ENCODE measurements at regions not wholly inside any gene's neighbourhood (a gene's known extent, or its start where the extent isn't known, plus 50 kb on each side); places are given as distances from the start of the nearest gene placed in this dataset.
"Not testable (repeated sequence)": the region's sequence is repeated elsewhere in the genome, so short reads cannot be mapped to it uniquely, and the experiment has no call there.

GRCh38 chr7:25714013-25714412 lies 438.0 kb upstream of the NFE2L3 start:
- H3K27ac ChIP-seq, result no peak overlapping the region

GRCh38 chr7:25716421-25716820 lies 435.6 kb upstream of the NFE2L3 start:
- Histone ChIP-seq H3K4me3 (no peak overlapping the region), H3K27ac (no peak overlapping the region)

More at GRCh38 chr7:25714013-25714412, 438.0 kb upstream of the NFE2L3 start:
- no peak overlapping the region for H3K4me3 ChIP-seq

- no peak overlapping the region for H3K27ac ChIP-seq
- no peak overlapping the region for H3K4me3 ChIP-seq
Measured at GRCh38 chr7:25718596-25718995, 433.4 kb upstream of the NFE2L3 start.

GRCh38 chr7:25719190-25719896 lies 432.7 kb upstream of the NFE2L3 start:
- Histone ChIP-seq H3K27ac (no peak overlapping the region), H3K4me3 (no peak overlapping the region)

DNA sequence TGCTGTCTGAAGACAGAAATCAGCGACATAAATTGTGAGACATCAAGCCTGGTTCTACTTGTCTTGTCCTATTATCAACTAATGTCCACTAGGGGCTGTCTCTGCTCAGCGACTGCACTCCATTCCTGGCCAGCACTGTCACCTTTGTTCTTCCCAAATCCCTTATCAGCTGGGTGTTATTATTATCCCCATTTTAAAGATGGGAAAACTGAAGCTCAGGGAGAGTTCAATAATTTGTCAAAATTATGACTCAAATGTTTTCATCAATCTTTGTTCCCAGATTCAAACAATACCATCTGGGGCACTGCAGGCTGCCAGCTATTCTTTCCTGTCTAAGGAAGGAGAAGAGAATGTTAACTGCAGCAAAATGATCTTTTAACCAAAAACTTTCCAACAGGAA lies 431.6 kb upstream of the NFE2L3 start:
- Histone ChIP-seq H3K4me3 (no peak overlapping the region), H3K27ac (no peak overlapping the region)

GRCh38 chr7:25722856-25723255 lies 429.1 kb upstream of the NFE2L3 start:
- Histone ChIP-seq H3K27ac (no peak overlapping the region), H3K4me3 (no peak overlapping the region)

- H3K27ac ChIP-seq, result peak overlapping the region in 5 of 21 experiments; percentile 10 to 55 (median 39)
Measured at GRCh38 chr7:25725451-25725850, 426.5 kb upstream of the NFE2L3 start.

GRCh38 chr7:25726170-25726780 lies 425.7 kb upstream of the NFE2L3 start:
- peak overlapping the region in 6 of 21 experiments; percentile 6 to 55 (median 17) for H3K27ac ChIP-seq
- no peak overlapping the region for H3K4me3 ChIP-seq

More at GRCh38 chr7:25725451-25725850, 426.5 kb upstream of the NFE2L3 start:
- no peak overlapping the region for H3K4me3 ChIP-seq

- H3K27ac ChIP-seq, result peak overlapping the region in 2 of 21 experiments; percentile 6 to 39
- H3K4me3 ChIP-seq, result no peak overlapping the region
Measured at GRCh38 chr7:25726781-25727311, 425.2 kb upstream of the NFE2L3 start.

DNA sequence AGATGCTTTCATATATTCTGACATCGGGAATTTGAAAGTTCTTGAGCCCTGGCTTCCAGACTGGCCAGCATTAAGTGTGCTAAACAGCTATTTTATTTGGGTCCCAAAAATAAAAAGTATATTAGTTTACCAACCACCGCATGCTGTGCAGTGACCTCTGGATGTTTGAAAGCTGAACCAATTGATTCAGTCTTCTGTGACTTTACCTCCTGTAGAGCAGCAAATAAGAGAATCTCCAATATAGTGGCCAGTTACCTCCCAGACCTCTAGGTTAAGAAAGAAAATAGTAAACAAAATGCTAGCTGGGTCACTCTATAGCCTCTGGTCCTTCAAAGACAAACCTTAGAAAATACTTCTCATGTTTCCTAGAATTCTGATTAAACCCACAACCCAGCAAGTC lies 424.6 kb upstream of the NFE2L3 start:
- H3K4me3 ChIP-seq, result no peak overlapping the region
- no peak overlapping the region for H3K27ac ChIP-seq

DNA sequence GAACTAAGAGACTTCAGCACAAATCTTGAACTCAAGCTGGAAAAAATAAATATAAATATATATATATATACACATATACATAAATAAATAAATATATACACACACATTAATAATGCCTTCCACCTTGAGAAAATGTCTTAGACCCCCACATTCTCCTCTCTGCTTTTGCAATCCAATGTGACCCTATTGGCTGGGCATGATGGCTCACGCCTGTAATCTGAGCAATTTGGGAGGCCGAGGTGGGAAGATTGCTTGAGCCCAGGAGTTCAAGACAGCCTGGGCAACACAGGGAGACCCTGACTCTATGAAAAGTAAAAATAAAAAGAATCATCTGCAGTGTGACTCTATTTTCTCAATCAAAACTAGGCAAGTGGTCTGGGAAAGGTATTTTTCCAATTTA lies 424.1 kb upstream of the NFE2L3 start:
- Histone ChIP-seq H3K27ac (no peak overlapping the region), H3K4me3 (no peak overlapping the region)

GRCh38 chr7:25731068-25731845 lies 420.7 kb upstream of the NFE2L3 start:
- peak overlapping the region in 2 of 21 experiments; percentile 10 to 45 for H3K27ac ChIP-seq

GRCh38 chr7:25731846-25732245 lies 420.2 kb upstream of the NFE2L3 start:
- Histone ChIP-seq H3K27ac (peak overlapping the region in 1 of 21 experiments; percentile 31), H3K4me3 (no peak overlapping the region)

More at GRCh38 chr7:25731068-25731845, 420.7 kb upstream of the NFE2L3 start:
- H3K4me3 ChIP-seq, result no peak overlapping the region

- Histone ChIP-seq H3K27ac (no peak overlapping the region), H3K4me3 (no peak overlapping the region)
Measured at GRCh38 chr7:25732766-25733217, 419.2 kb upstream of the NFE2L3 start.

GRCh38 chr7:25735674-25736242 lies 416.2 kb upstream of the NFE2L3 start:
- H3K27ac ChIP-seq, result no peak overlapping the region
- H3K4me3 ChIP-seq, result no peak overlapping the region

DNA sequence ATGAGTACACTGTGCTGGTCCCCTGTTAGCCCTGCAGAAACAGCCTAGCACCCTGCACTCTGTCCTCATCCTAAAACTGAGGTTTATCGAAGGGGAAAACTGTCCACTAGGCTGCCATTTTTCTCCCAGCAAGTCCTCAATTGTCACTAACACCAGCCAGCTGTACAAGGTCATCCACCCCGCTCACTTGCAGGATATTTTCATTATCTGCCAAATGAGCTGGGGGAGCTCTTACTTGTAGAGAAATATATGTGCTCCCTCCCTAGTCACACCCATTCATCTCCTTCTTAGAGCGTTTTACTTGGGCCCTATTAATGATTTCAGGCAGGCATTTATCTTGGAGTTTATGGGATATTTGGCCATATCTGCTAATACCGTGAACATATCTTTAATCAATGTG lies 413.5 kb upstream of the NFE2L3 start:
- Histone ChIP-seq H3K27ac (no peak overlapping the region), H3K4me3 (no peak overlapping the region)

DNA sequence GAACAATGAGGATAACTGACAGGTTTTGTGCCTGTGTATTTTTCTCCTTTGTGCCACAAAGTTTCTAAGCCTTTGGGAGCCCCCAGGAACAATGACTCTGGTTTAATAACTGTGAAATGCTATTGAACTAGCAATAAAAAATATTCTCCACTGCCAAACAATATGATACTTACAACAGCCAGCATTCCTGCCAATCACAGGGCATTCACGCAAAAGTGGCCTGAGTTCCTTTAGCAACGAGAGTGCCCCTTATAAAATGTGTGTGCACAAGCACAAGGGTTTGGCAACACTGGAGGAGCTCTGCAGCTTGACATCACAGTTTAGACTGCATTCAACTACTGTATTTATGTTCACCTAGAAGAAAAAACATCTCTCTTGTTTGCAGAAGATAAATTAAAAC lies 412.9 kb upstream of the NFE2L3 start:
- H3K27ac ChIP-seq, result no peak overlapping the region
- no peak overlapping the region for H3K4me3 ChIP-seq

GRCh38 chr7:25742316-25742715 lies 409.7 kb upstream of the NFE2L3 start:
- H3K4me3 ChIP-seq, result no peak overlapping the region
- no peak overlapping the region for H3K27ac ChIP-seq

- not testable (repeated sequence) for H3K27ac ChIP-seq
- H3K4me3 ChIP-seq, result peak overlapping the region in 1 of 7 experiments; percentile 13
Measured at GRCh38 chr7:25743670-25744451, 408.1 kb upstream of the NFE2L3 start.
